Lower leg skin (tissue), 3 donors: ENCODE measurements at regions not wholly inside any gene's neighbourhood (a gene's known extent, or its start where the extent isn't known, plus 50 kb on each side); places are given as distances from the start of the nearest gene placed in this dataset.

Source experiments
- CTCF ChIP-seq, 3 donors: fragments of 450-650 bp; IDR thresholded peaks; one replicate each; pipeline ENCODE4 v1.5.1; 2016; ENCODE audit warnings: antibody characterized with exemption in 3 of 3, mild to moderate bottlenecking in 3 of 3, moderate library complexity in 2 of 3
- POLR2A ChIP-seq, 2 donors: fragments of 450-650 bp; IDR thresholded peaks; one replicate each; pipeline ENCODE4 v1.6.1; 2016 to 2017; ENCODE audit warnings: antibody characterized with exemption in 2 of 2, mild to moderate bottlenecking in 1 of 2, moderate library complexity in 1 of 2

DNA sequence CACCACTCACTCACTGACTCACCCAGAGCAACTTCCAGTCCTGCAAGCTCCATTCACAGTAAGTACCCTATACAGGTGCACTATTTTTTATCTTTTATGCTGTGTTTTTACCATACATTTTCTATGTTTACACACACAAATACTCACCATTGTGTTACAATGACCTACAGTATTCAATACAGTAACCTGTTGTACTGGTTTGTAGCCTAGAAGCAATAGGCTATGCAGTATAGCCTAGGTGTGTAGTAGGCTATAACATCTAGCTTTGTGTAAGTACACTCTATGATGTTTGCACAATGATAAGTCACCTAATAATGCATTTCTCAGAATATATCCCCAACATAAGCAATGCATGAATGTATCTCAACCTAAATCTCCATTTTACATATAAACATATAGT lies 541.1 kb downstream of the NR2F1-AS1 start:
- TF ChIP-seq CTCF (IDR thresholded peaks at IDR 0.05) (no peak), POLR2A (IDR thresholded peaks at IDR 0.05) (no peak)
